ENCODE measurements at regions not wholly inside any gene's neighbourhood (a gene's known extent, or its start where the extent isn't known, plus 50 kb on each side); places are given as distances from the start of the nearest gene placed in this dataset.
"Not testable (repeated sequence)": the region's sequence is repeated elsewhere in the genome, so short reads cannot be mapped to it uniquely, and the experiment has no call there.

- no peak for TF ChIP-seq CTCF (IDR thresholded peaks at IDR 0.05)
- Histone ChIP-seq H3K4me1 (no peaks in the 10 kb centered on the region), H3K36me3 (no peaks in the 10 kb centered on the region), H3K27me3 (no peaks in the 10 kb centered on the region), H3K4me3 (no peak overlapping the region), H3K27ac (no peak overlapping the region), H3K9me3 (no peaks in the 10 kb centered on the region)
- ATAC-seq: peak; percentile 36
- intact Hi-C loops (cut with DNase I): no loop called here
- no peak for DNase-seq
Observed at GRCh38 chr3:34669490-34669889, 871.1 kb downstream of the PDCD6IP start.

- DNase-seq: no peak
- intact Hi-C loops (cut with DNase I): no loop called here
- no peak for TF ChIP-seq CTCF (IDR thresholded peaks at IDR 0.05)
Observed at GRCh38 chr3:34675383-34676120, 877.1 kb downstream of the PDCD6IP start.

GRCh38 chr3:34676436-34676835, 878.0 kb downstream of the PDCD6IP start:
- no peak for TF ChIP-seq CTCF (IDR thresholded peaks at IDR 0.05)
- ATAC-seq (no peak), DNase-seq (no peak)
- H3K9me3 ChIP-seq: no peaks in the 10 kb centered on the region
- intact Hi-C loops (cut with DNase I): no loop called here
- no peaks in the 10 kb centered on the region for H3K4me1 ChIP-seq
- no peaks in the 10 kb centered on the region for H3K27me3 ChIP-seq
- no peaks in the 10 kb centered on the region for H3K36me3 ChIP-seq
- no peak overlapping the region for H3K4me3 ChIP-seq
- no peak overlapping the region for H3K27ac ChIP-seq

More at GRCh38 chr3:34675383-34676120, 877.1 kb downstream of the PDCD6IP start:
- no peak overlapping the region for H3K27ac ChIP-seq
- H3K4me3 ChIP-seq: no peak overlapping the region
- no peaks in the 10 kb centered on the region for H3K4me1 ChIP-seq
- H3K9me3 ChIP-seq: no peaks in the 10 kb centered on the region
- no peaks in the 10 kb centered on the region for H3K36me3 ChIP-seq
- ATAC-seq: no peak
- H3K27me3 ChIP-seq: no peaks in the 10 kb centered on the region

- H3K36me3 ChIP-seq: no peaks in the 10 kb centered on the region
- intact Hi-C loops (cut with DNase I): no loop called here
- H3K9me3 ChIP-seq: no peaks in the 10 kb centered on the region
- no peaks in the 10 kb centered on the region for H3K27me3 ChIP-seq
- no peak overlapping the region for H3K27ac ChIP-seq
- DNase-seq (no peak), ATAC-seq (no peak)
- no peak for TF ChIP-seq CTCF (IDR thresholded peaks at IDR 0.05)
- H3K4me3 ChIP-seq: no peak overlapping the region
- H3K4me1 ChIP-seq: no peaks in the 10 kb centered on the region
Observed at GRCh38 chr3:34678575-34678974, 880.1 kb downstream of the PDCD6IP start.

GRCh38 chr3:34679055-34679454, 880.6 kb downstream of the PDCD6IP start:
- ATAC-seq; H3K9me3 ChIP-seq; H3K4me3 ChIP-seq; DNase-seq; H3K4me1 ChIP-seq; H3K27me3 ChIP-seq; H3K27ac ChIP-seq; H3K36me3 ChIP-seq; intact Hi-C loops (cut with DNase I): not testable (repeated sequence)

GRCh38 chr3:34683851-34684250, 885.4 kb downstream of the PDCD6IP start:
- Histone ChIP-seq H3K27ac (no peak overlapping the region), H3K4me1 (no peaks in the 10 kb centered on the region), H3K4me3 (no peak overlapping the region), H3K36me3 (no peaks in the 10 kb centered on the region), H3K9me3 (no peaks in the 10 kb centered on the region), H3K27me3 (no peaks in the 10 kb centered on the region)
- peak; percentile 68 for ATAC-seq
- peak; percentile 38 to 45 for TF ChIP-seq CTCF (IDR thresholded peaks at IDR 0.05)
- DNase-seq: peak in 2 of 4 donors; percentile 40 to 68
- intact Hi-C loops (cut with DNase I): no loop called here

Measured in left lung (tissue), 4 donors.